ENCODE measurements at regions not wholly inside any gene's neighbourhood (a gene's known extent, or its start where the extent isn't known, plus 50 kb on each side); places are given as distances from the start of the nearest gene placed in this dataset.

GRCh38 chr13:50286324-50286723 is 271.1 kb downstream of the KCNRG start:
- Histone ChIP-seq H3F3A (ENCODE audit: insufficient read depth) (no peaks in the 10 kb centered on the region), H3K36me3 (ENCODE audit: low read length) (no peaks in the 10 kb centered on the region), H4K20me1 (ENCODE audit: low read depth, low read length) (no peaks in the 10 kb centered on the region), H3K27me3 (ENCODE audit: low read length) (no peaks in the 10 kb centered on the region), H3K4me2 (ENCODE audit: low read depth, low read length, poor library complexity, severe bottlenecking) (no peak overlapping the region), H3K9me2 (replicated peaks; ENCODE audit: insufficient read depth, low read length) (no peaks in the 10 kb centered on the region), H3K4me3 (ENCODE audit: insufficient read depth, low read length, poor library complexity, severe bottlenecking) (no peak overlapping the region), H3K79me2 (ENCODE audit: insufficient read depth, low read length) (no peaks in the 10 kb centered on the region), H2AFZ (ENCODE audit: low read depth, low read length, severe bottlenecking) (no peak overlapping the region), H3K27ac (ENCODE audit: low read depth, low read length) (no peak overlapping the region), H3K9me3 (ENCODE audit: insufficient read depth, low read length) (no peaks in the 10 kb centered on the region), H3K9ac (ENCODE audit: low read length) (no peak overlapping the region)
- TF ChIP-seq CTCF (IDR thresholded peaks at IDR 0.05; ENCODE audit: insufficient read depth, low read length, poor library complexity, severe bottlenecking) = no peak
- no peak for TF ChIP-seq EZH2phosphoT487 (conservative IDR thresholded peaks at IDR 0.05; ENCODE audit: low read length)

- Histone ChIP-seq H2AFZ (ENCODE audit: low read depth, low read length, severe bottlenecking) (no peak overlapping the region), H3K79me2 (ENCODE audit: insufficient read depth, low read length) (no peaks in the 10 kb centered on the region), H3K4me3 (ENCODE audit: insufficient read depth, low read length, poor library complexity, severe bottlenecking) (no peak overlapping the region), H3K4me2 (ENCODE audit: low read depth, low read length, poor library complexity, severe bottlenecking) (no peak overlapping the region), H3K9me3 (ENCODE audit: insufficient read depth, low read length) (no peaks in the 10 kb centered on the region), H3K9me2 (replicated peaks; ENCODE audit: insufficient read depth, low read length) (no peaks in the 10 kb centered on the region), H3K27me3 (ENCODE audit: low read length) (no peaks in the 10 kb centered on the region), H3F3A (ENCODE audit: insufficient read depth) (no peaks in the 10 kb centered on the region), H3K36me3 (ENCODE audit: low read length) (no peaks in the 10 kb centered on the region), H3K9ac (ENCODE audit: low read length) (no peak overlapping the region), H3K27ac (ENCODE audit: low read depth, low read length) (no peak overlapping the region), H4K20me1 (ENCODE audit: low read depth, low read length) (no peaks in the 10 kb centered on the region)
- TF ChIP-seq EZH2phosphoT487 (conservative IDR thresholded peaks at IDR 0.05; ENCODE audit: low read length) (no peak), CTCF (IDR thresholded peaks at IDR 0.05; ENCODE audit: insufficient read depth, low read length, poor library complexity, severe bottlenecking) (no peak)
Measured at GRCh38 chr13:50290186-50290585, 274.9 kb downstream of the KCNRG start.

- H3K27me3 ChIP-seq (ENCODE audit: low read length) = no peaks in the 10 kb centered on the region
- TF ChIP-seq EZH2phosphoT487 (conservative IDR thresholded peaks at IDR 0.05; ENCODE audit: low read length) (no peak), CTCF (IDR thresholded peaks at IDR 0.05; ENCODE audit: insufficient read depth, low read length, poor library complexity, severe bottlenecking) (no peak)
- no peak overlapping the region for H3K27ac ChIP-seq (ENCODE audit: low read depth, low read length)
Measured at GRCh38 chr13:50291611-50292010, 276.4 kb downstream of the KCNRG start.

More at GRCh38 chr13:50291611-50292010, 276.4 kb downstream of the KCNRG start:
- H3K4me3 ChIP-seq (ENCODE audit: insufficient read depth, low read length, poor library complexity, severe bottlenecking) = no peak overlapping the region
- no peak overlapping the region for H3K4me2 ChIP-seq (ENCODE audit: low read depth, low read length, poor library complexity, severe bottlenecking)
- no peaks in the 10 kb centered on the region for H3K79me2 ChIP-seq (ENCODE audit: insufficient read depth, low read length)
- H4K20me1 ChIP-seq (ENCODE audit: low read depth, low read length) = no peaks in the 10 kb centered on the region
- no peak overlapping the region for H3K9ac ChIP-seq (ENCODE audit: low read length)
- H3K9me3 ChIP-seq (ENCODE audit: insufficient read depth, low read length) = no peaks in the 10 kb centered on the region
- H2AFZ ChIP-seq (ENCODE audit: low read depth, low read length, severe bottlenecking) = no peak overlapping the region
- H3K9me2 ChIP-seq (replicated peaks; ENCODE audit: insufficient read depth, low read length) = no peaks in the 10 kb centered on the region
- H3K36me3 ChIP-seq (ENCODE audit: low read length) = no peaks in the 10 kb centered on the region
- H3F3A ChIP-seq (ENCODE audit: insufficient read depth) = no peaks in the 10 kb centered on the region

Measured in SU-DHL-6 (cell line).